NCI-H2227 (cell line): ENCODE measurements at regions not wholly inside any gene's neighbourhood (a gene's known extent, or its start where the extent isn't known, plus 50 kb on each side); places are given as distances from the start of the nearest gene placed in this dataset.

Experiments used
- DNase-seq: peaks from one replicate; lab custom pipeline; 2025; ENCODE audit not compliant: unreplicated experiment; lab: John Stamatoyannopoulos, UW

GRCh38 chr4:31999848-32000247 lies 1279.7 kb downstream of the PCDH7 start:
- DNase-seq, result no peak

GRCh38 chr4:32000846-32001488 lies 1280.8 kb downstream of the PCDH7 start:
- DNase-seq, result no peak

DNA sequence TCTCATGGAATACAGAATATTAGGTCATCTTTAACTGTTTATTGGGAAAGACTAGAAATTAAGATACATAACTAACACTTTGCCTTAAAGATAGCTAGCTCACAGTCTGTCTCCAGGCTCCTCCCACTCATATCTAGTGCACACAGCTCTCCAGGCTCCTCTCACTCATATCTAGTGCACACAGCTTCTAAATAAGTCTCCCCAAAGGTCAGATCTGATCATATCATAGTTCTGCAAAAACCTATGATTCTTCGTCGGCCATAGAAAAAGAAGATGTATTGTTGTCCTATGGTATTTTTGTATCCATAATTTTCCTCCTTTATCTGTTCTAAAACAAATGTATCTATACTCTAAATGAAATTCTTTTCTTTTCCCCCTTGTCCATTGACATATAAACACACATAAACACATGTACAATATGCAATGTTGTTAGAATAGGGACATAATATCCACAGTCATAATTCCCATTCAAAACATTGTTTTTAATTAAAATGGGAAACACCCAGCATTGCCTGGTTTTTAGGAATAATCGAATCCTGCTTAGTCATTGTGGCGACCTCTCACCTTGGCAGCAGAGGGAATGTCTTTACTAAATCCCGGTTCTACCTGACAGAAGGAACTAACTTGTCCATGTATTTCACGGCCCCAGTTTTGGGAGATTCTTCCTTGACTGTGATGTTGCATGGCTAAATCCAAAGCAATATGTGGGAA lies 1282.0 kb downstream of the PCDH7 start:
- no peak for DNase-seq

GRCh38 chr4:32003548-32003947 lies 1283.4 kb downstream of the PCDH7 start:
- DNase-seq, result no peak

GRCh38 chr4:32010221-32010620 lies 1290.1 kb downstream of the PCDH7 start:
- DNase-seq, result no peak

DNA sequence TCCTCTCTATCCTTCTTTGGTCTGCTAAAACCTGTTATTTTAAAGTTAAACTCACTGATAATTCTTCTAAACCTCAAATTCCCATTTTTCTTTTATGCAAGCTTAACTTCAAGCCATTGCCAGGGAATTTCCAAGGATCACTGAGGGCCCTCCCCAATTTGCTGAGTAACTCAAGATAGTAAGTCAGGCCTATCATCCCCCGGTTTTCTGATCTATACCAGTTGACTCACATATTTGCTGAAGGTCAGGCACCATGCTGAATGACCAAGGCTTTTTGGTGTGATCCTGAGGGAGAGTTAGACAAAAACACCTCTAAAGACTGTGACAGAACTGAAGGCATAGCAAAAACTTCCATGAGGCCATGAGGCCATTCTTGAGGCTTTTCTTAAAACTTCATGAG lies 1301.9 kb downstream of the PCDH7 start:
- no peak for DNase-seq

DNA sequence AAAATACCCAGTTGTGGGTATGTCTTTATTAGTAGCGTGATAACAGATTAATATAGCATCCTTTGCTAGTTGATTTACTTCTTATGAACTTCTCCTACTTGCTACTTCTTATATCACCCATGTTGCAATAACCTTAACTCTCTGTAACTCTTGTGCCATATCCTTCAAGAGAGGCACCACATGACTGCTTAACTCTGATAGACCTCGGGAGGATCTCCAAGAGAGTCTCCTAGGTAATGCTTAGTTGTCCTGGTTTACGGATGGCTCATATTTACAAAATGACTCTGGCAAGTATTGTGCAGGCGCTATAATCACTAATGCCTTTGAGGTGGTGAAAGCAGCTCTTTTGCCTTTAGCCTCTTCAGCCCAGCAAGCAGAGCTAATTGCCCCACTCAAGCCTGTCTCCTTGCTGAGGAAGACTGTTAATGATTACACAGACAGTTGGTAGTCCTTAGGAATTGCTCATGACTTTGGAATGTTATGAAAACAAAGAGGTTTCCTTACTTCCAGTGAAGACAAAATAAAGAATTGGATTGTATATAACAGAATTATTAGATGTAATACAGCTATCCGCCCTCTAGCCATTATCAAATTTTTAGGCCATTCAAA lies 1305.8 kb downstream of the PCDH7 start:
- DNase-seq, result peak; percentile 54

DNA sequence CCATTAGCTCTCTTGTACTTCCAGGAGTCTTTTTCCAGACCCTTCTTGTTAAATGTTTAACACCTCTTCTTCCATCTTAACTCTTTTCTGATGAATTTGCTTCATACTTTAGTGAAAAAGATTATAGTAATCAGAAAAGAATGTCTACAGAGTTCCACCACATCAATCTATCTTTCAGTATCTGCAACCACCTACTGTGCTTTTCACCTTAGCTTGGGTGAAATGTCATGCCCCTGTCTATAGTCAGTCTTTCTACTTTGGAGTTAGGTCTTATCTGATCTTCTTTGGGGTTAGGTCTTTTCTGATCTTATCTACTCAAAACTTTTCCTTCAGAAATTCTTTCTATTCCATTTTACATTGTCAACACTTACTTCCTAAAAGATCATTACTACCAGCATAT lies 1310.2 kb downstream of the PCDH7 start:
- DNase-seq, result no peak

- DNase-seq, result no peak
These were observed 1310.9 kb downstream of the PCDH7 start for GRCh38 chr4:32031026-32031425.

DNA sequence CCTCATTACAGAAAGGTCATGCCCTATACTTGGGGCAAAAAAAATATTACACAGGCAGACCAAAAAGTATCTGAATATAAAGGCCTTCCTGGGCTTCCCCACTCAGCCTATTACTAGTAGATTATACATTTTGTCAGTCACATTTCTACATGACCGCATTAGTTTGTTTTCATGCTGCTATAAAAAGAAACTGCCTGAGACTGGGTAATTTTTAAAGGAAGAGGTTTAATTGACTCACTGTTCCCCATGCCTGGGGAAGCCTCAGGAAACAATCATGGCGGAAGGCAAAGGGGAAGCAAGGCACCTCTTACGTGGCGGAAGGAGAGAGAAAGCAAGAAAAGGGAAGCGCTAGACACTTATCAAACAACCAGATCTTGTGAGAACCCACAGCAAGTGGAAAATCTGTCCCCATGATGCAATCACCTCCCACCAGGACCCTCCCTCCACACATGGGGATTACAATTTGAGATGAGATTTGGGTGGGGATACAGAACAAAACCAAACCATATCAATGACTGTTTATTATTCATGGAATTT lies 1312.0 kb downstream of the PCDH7 start:
- no peak for DNase-seq

GRCh38 chr4:32037399-32037798 lies 1317.2 kb downstream of the PCDH7 start:
- no peak for DNase-seq

DNA sequence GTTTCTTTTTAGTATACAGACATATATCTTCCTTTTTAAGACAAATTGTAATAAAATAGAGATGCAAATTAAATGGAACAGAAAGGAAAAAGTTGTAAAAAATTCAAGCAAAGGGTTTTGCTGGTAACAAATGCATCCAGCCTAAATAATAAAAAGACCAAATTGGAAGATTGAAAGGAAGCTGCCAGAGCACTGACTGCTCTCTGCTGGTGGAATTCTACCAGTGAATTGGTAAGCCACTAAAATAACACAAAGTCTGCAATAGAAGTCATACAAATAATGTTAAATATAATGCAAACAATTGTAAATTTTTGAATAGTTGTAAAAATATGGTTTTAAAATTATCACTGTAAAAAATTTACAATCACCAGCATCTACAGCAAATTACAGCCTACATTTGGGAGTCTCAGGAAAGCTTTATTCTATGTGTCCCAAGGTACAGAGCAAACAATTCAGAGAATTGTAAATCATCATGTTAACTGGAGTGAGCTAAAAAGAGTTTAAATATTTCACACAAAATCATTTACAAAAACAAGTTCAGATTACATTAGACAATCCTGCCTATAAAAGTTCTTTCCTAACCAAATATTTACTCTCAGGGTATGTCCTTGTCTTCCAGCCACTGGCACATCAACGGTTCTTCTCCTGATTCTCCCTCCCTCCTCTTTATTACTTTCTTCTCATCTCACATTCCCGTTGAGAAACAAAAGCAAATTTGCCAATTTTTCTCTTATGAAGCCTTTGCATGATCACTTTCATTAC lies 1322.5 kb downstream of the PCDH7 start:
- no peak for DNase-seq

DNA sequence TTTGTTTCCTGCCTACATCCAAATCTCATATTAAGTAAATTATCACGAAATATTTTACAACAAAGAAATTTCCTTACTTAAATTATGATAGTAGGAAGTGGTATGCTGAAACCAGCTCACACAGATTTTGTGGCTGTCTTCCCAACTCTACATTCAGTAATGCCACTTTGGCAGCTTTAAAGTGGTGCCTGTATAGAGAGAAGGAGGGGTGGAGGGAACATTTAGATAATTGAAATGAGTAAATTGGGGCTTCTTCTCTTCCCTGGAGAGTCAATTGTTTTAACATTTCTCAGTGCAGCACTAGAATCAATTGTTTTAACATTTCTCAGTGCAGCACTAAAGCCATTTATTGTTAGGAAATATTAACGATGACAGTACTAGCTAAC lies 1323.1 kb downstream of the PCDH7 start:
- no peak for DNase-seq

DNA sequence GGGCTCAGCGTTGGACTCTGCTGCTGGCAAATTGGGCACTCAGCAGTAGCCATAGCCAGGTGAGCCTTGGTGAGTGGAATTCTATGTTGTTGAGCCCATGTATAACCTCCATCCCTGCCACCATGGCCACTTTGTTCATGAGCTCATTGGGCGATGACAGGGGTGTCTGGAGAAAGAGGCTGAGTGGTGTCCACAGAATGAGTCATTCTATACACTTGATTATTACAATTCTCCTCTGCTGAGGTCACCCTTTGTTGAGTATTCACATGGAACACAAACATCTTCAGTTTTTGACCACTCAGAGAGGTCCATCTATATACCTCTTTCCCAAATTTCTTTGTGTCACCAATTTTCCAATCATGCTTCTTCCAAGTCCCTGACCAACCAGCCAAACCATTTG lies 1341.7 kb downstream of the PCDH7 start:
- DNase-seq, result no peak

DNA sequence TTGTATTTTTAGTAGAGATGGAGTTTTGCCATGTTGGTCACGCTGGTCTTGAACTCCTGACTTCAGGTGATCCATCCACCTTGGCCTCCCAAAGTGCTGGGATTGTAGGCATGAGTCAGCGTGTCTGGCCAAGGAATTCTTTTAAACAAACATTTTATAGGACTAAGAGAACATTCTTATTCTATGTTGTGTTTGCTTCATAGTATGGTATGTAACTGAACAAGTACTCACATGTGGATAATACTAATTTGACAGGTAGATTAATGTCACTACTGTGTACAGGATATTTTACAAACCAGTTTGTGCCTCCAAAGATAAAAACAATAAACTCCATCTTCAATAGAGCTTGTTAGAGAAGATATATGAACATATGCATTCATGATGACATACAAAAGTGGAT lies 1353.4 kb downstream of the PCDH7 start:
- DNase-seq, result no peak

- no peak for DNase-seq
These were observed 1367.0 kb downstream of the PCDH7 start for GRCh38 chr4:32087211-32087610.

DNA sequence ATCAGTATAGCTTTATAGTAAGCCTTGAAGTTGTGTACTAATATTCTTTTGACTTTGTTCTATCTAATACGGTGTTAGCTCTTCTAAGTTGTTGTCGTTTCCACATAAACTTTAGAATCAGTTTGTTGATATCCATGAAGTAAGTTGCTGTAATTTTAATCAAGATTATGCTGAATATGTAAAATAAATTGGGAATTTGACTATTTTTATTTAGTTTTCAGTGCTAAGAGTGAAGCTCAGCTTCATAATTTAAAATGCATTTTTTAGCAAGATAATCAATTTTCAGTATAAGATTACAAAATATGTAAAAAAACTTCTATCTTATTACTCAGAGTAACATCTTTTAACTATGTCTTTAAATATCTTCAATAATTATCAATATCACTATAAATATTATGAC lies 1374.8 kb downstream of the PCDH7 start:
- no peak for DNase-seq

DNA sequence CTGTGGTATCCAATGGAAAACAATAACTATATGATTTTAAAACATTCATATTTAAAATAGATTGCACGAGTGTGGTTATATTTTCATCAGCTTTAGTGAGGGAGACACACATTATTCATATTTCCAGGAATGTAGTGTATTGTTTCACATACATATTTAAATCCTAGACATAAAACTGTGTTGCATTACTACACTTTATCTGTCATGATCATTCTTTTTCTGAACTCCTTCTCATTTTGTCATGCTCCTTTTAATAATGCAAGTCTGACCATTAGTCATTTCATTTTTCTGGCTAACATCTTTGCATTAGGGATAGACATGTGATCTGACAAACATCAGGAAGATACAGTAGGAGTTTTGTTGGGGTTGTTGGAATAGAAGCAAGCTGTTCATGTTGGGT lies 1382.7 kb downstream of the PCDH7 start:
- DNase-seq, result no peak

- no peak for DNase-seq
These were observed 1386.6 kb downstream of the PCDH7 start for GRCh38 chr4:32106767-32107166.

- DNase-seq, result no peak
These were observed 1392.7 kb downstream of the PCDH7 start for GRCh38 chr4:32112891-32113290.

DNA sequence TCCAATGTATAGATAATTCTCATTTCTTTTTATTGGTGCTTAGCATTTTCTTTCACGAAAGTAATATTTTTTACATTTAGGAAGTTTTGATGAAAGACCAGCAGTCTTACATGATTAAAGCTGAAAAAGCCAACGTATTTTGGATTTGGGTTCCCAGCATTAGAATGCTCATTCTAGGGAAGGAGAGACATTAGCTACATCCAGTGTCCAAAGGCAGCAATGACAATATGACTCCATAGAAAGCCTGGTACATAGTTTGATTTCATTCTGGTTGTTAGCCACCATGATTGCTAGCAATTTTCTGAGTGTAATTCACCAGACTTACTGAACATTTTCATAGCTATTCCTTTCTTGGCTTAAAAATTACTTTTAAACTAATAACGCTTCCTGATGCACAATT lies 1397.5 kb downstream of the PCDH7 start:
- DNase-seq, result peak; percentile 19

- DNase-seq, result no peak
These were observed 1399.7 kb downstream of the PCDH7 start for GRCh38 chr4:32119907-32120306.
